COR-L47 (cell line): ENCODE measurements at regions not wholly inside any gene's neighbourhood (a gene's known extent, or its start where the extent isn't known, plus 50 kb on each side); places are given as distances from the start of the nearest gene placed in this dataset.
A peak's percentile ranks its signal among the peaks of the same experiment; 100 is the strongest.

Source experiments
- DNase-seq: peaks from one replicate; lab custom pipeline; 2025; lab: John Stamatoyannopoulos, UW

- no peak for DNase-seq
Measured at GRCh38 chr1:104699433-104699832, 949.7 kb downstream of the AMY1C start.

DNA sequence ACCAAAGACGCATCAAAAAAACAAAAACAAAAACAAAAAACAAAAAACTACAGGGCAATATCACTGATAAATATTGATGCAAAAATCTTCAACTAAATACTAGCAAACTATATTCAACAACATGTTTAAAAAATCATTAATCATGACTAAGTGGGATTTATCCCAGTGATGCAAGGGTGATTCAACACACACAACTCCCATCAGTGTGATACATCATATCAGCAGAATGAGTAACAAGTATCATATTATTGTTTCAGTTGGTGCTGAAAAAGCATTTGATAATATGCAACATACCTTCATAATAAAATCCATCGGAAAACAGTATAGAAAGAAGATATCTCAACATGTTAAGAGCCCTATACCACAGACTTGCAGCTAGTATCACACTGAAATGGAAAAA lies 953.0 kb downstream of the AMY1C start:
- no peak for DNase-seq

DNA sequence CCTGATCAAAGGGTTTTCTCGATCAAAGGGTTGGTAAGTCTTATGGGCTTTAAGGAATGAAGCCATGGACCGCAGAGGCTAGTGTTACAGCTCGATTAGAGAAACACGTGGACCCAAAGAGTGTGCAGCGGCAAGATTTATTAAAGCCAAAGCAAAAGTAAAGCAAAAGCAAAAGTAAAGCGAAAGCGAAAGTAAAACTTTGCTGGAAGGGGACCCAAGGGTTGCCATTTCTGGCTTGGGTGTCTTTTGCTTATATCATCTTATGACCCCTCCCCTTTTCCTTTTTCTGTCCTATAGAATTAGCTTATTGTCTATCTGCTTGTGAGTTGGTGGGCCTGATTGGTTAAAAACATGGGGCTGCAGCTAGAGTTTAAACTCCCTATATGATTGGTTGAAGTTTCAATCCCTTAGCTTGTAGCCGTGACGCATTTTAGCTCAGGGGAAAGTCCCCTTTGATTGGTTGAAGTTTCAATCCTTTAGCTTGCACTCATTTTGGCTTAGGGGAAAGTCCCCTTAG lies 957.0 kb downstream of the AMY1C start:
- no peak for DNase-seq

GRCh38 chr1:104718752-104719151 lies 969.1 kb downstream of the AMY1C start:
- no peak for DNase-seq

DNA sequence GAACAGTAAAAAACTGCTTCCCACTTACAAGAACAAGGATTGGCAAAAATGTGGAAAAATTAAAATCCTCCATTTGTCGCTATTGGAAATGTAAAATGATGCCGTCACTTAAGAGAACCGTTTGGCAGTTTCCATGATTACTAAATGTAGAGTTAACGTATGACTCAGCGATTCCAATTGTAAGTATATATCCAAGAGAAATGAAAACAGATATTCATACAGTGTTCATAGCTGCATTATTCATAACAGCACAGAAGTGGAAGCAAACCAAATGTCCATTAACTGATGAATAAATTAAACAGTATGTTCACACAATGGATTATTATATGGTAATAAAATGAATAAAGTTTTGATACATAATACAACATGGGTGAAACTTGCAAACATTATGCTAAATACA lies 971.0 kb downstream of the AMY1C start:
- no peak for DNase-seq

GRCh38 chr1:104726917-104727316 lies 977.2 kb downstream of the AMY1C start:
- no peak for DNase-seq

DNA sequence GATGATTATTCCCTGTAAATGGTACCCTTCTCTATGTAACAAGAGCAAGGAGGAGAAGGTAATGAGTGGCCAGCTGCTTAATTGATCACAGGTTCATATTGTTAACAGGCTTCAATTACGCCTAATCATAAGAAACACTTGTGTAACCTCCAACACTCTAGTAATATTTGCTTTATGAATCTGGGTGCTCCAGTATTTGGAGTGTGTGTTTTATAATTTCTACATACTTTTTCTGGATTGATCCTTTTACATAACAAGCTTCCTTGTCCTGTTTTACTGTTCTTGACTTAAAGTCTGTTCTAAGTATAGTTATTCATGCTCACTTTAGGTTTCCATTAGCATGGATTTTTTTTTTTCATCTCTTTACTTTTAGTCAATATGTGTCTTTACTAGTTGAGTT lies 984.2 kb downstream of the AMY1C start:
- DNase-seq: no peak

GRCh38 chr1:104745875-104746274 lies 996.2 kb downstream of the AMY1C start:
- no peak for DNase-seq

GRCh38 chr1:104746994-104747393 lies 997.3 kb downstream of the AMY1C start:
- no peak for DNase-seq

GRCh38 chr1:104760017-104760416 lies 1010.3 kb downstream of the AMY1C start:
- DNase-seq: no peak

DNA sequence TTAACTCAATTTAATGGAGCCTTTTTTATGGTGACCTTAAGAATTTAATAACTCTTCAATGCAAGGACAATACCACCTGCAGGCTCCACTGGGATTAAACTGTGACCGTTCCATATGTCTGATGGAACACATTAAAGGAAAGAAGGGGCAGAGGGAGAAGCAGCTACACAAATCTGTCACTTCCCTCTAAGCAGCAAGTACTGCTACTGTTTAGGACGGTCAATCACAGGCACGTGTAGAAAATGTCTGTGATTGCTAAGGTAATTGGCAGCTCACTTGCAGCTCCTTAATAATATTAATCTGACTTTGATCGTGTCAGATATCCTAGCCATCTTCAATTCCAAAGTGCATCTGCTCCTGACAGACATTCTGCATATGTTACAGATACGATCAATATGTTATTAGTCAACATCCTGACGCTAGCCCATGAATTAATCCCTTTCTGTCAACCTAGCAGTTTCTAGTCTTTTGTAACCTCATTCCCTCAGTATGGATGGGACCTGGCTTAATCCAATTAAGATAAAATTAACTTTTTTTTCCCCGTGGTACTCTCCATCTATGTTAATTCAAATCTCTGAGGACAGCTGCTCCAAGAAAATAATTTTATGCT lies 1012.4 kb downstream of the AMY1C start:
- no peak for DNase-seq

DNA sequence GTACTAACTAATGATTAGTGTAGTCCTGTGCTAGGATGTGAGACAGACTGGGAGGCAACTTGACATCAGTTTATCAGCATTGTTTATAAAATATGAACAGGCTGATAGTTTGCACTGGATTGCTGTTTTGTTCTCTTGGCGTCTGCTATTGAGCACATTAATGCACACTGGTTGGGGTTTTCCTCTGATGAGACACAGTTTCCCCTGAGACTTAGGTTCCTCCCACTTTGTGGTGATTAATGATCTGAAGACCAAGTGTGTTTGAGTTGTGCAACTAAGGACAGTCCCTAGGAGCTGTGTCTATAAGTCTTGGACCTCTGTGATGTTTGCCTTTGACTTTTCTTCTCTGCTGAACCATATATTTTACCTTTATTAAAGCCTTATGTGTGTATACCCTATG lies 1015.4 kb downstream of the AMY1C start:
- DNase-seq: no peak

- no peak for DNase-seq
Measured at GRCh38 chr1:104768466-104768865, 1018.8 kb downstream of the AMY1C start.

GRCh38 chr1:104780470-104781078 lies 1030.9 kb downstream of the AMY1C start:
- peak; percentile 52 for DNase-seq

GRCh38 chr1:104785575-104786187 lies 1036.0 kb downstream of the AMY1C start:
- DNase-seq: no peak

GRCh38 chr1:104787866-104788510 lies 1038.3 kb downstream of the AMY1C start:
- no peak for DNase-seq

DNA sequence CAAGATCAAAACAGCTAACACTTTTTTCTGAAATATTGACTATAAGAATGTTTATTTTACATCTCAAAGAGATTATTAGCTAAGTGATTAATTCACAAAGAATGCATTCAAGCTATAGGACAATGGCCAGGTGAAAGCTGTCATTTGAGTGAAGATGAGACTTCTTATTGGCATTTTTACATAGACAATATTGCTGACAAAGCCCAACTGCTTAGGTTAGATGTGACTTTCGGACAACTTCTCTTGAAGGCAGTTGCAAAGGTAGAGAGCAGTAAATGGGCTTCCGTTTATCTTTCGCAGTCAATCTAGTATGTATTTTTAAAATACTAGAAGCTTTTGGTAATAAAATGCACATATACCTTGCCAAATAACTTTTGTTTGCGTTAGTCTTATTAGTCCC lies 1041.3 kb downstream of the AMY1C start:
- no peak for DNase-seq

GRCh38 chr1:104794035-104794434 lies 1044.3 kb downstream of the AMY1C start:
- DNase-seq: no peak

GRCh38 chr1:104795931-104796330 lies 1046.2 kb downstream of the AMY1C start:
- no peak for DNase-seq

DNA sequence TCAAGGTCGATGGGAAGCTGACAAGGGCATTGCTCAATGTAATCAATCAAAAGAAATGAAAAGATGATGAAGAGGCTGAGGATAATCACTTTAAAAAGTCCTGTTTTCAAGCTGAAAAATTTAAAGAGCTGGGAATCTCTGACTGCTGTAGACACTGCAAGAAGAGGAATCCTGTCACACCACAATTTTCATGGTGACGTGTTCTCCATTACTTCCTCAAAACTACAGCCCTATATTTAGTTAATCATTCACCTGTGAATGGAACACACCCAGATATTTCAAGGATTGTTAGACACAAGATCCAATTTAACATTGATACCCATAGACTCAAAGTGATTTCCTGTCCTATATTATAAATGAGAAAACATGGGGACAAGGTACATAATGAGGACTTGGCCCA lies 1048.3 kb downstream of the AMY1C start:
- no peak for DNase-seq

- DNase-seq: no peak
Measured at GRCh38 chr1:104801344-104801743, 1051.6 kb downstream of the AMY1C start.

- DNase-seq: no peak
Measured at GRCh38 chr1:104804147-104804546, 1054.4 kb downstream of the AMY1C start.

- DNase-seq: no peak
Measured at GRCh38 chr1:104807590-104807989, 1057.9 kb downstream of the AMY1C start.
